SU-DHL-6 (cell line): ENCODE measurements at regions not wholly inside any gene's neighbourhood (a gene's known extent, or its start where the extent isn't known, plus 50 kb on each side); places are given as distances from the start of the nearest gene placed in this dataset.

Experiments
- EZH2phosphoT487 ChIP-seq: fragments of 200-600 bp; sonication (generic), shearing (Covaris generic); conservative IDR thresholded peaks from 2 replicates; pipeline ENCODE4 v1.6.1; 2018; ENCODE audit warnings: mild to moderate bottlenecking, antibody characterized with exemption, low read length, moderate library complexity, mixed read lengths
- TF ChIP-seq, protein P1 (sequence below): fragments of 200-600 bp; sonication (generic); IDR thresholded peaks from one replicate; pipeline ENCODE4 v1.5.1; 2017; ENCODE audit warnings: antibody characterized with exemption, mild to moderate bottlenecking, low read length, moderate library complexity; ENCODE audit not compliant: insufficient read depth, poor library complexity, severe bottlenecking

DNA sequence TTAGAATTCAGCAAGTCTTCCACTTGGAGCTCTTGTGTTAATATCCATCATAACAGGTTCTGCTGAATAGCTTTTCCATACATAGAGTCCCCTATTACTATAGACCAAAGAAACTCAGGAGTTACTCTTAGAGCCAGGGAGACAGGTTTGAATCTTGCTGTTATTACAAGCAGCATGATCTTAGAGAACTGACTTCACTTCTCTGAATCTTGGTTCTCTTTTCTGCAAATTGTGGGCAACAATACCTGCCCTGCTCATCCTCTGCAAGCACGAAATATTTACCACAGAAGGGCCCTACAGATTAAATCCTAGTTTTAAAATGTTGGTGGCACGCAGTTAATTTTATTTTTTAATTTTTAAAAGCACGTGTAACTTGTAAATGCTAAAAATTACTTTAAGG lies 111.7 kb downstream of the TLR4 start:
- TF ChIP-seq, protein P1, sequence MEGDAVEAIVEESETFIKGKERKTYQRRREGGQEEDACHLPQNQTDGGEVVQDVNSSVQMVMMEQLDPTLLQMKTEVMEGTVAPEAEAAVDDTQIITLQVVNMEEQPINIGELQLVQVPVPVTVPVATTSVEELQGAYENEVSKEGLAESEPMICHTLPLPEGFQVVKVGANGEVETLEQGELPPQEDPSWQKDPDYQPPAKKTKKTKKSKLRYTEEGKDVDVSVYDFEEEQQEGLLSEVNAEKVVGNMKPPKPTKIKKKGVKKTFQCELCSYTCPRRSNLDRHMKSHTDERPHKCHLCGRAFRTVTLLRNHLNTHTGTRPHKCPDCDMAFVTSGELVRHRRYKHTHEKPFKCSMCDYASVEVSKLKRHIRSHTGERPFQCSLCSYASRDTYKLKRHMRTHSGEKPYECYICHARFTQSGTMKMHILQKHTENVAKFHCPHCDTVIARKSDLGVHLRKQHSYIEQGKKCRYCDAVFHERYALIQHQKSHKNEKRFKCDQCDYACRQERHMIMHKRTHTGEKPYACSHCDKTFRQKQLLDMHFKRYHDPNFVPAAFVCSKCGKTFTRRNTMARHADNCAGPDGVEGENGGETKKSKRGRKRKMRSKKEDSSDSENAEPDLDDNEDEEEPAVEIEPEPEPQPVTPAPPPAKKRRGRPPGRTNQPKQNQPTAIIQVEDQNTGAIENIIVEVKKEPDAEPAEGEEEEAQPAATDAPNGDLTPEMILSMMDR: no peak
- TF ChIP-seq EZH2phosphoT487: no peak
